Peyer's patch (tissue), 4 donors: ENCODE measurements at regions not wholly inside any gene's neighbourhood (a gene's known extent, or its start where the extent isn't known, plus 50 kb on each side); places are given as distances from the start of the nearest gene placed in this dataset.

Source experiments
- DNase-seq, 3 donors: peaks; one replicate each; pipeline ENCODE4 v3.0.0-alpha.2; 2017 to 2019
- H3K27ac ChIP-seq, 4 donors: fragments of 200-600 bp; sonication (generic); one replicate each; pipeline ENCODE4 v1.5.1; 2016 to 2019
- H3K27me3 ChIP-seq, 2 donors: fragments of 200-600 bp; sonication (generic); one replicate each; pipeline ENCODE4 v1.5.1; 2019
- H3K36me3 ChIP-seq, 3 donors: fragments of 200-600 bp; sonication (generic); one replicate each; pipeline ENCODE4 v1.5.1; 2016 to 2019
- H3K4me1 ChIP-seq, 4 donors: fragments of 200-600 bp; sonication (generic); one replicate each; pipeline ENCODE4 v1.5.1; 2016 to 2019
- H3K4me3 ChIP-seq, 4 donors: fragments of 200-600 bp; sonication (generic); 1 replicate in 3 of 4; 2 replicates in 1 of 4; pipeline ENCODE4 v1.5.1; 2016 to 2019; ENCODE audit warnings: mild to moderate bottlenecking in 1 of 4
- H3K9me3 ChIP-seq, 4 donors: fragments of 200-600 bp; sonication (generic); one replicate each; pipeline ENCODE4 v1.5.1; 2016 to 2019; ENCODE audit warnings: mild to moderate bottlenecking in 1 of 4
- POLR2A ChIP-seq, 2 donors: fragments of 450-650 bp; IDR thresholded peaks; one replicate each; pipeline ENCODE4 v1.5.1; 2017; ENCODE audit warnings: antibody characterized with exemption in 2 of 2, mild to moderate bottlenecking in 2 of 2, moderate library complexity in 2 of 2
- TF ChIP-seq, protein P1 (sequence below), 6 experiments: fragments of 450-650 bp in 4 of 6; fragments of 200-600 bp in 2 of 6; sonication (generic) in 1 of 6; IDR thresholded peaks; one replicate each; pipeline ENCODE4 v1.5.1; 2017 to 2019; ENCODE audit warnings: antibody characterized with exemption in 6 of 6, mild to moderate bottlenecking in 3 of 6, moderate library complexity in 1 of 6

DNA sequence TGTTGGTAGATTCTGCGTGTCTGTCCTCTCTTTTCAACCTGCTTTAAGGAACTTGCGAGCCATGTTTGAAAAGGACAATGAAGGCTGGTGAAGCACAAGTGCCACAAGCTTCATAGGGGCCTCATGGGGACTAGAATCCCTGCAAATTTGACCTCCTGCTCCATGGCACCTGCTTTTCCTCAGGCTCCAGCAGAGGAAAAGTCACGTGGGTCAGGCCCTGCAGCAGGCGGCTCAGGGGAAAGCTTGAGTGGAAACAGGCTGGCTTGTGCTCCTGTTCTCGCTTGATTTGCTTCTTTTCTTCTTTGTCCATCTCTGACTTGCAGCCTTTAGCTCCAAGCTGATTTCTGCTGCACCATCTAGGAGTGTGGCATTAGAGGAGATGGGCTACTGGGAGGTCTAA is 187.6 kb upstream of the MAST4 start:
- no peaks in the 10 kb centered on the region for H3K27me3 ChIP-seq
- no peaks in the 10 kb centered on the region for H3K36me3 ChIP-seq
- TF ChIP-seq, protein P1, sequence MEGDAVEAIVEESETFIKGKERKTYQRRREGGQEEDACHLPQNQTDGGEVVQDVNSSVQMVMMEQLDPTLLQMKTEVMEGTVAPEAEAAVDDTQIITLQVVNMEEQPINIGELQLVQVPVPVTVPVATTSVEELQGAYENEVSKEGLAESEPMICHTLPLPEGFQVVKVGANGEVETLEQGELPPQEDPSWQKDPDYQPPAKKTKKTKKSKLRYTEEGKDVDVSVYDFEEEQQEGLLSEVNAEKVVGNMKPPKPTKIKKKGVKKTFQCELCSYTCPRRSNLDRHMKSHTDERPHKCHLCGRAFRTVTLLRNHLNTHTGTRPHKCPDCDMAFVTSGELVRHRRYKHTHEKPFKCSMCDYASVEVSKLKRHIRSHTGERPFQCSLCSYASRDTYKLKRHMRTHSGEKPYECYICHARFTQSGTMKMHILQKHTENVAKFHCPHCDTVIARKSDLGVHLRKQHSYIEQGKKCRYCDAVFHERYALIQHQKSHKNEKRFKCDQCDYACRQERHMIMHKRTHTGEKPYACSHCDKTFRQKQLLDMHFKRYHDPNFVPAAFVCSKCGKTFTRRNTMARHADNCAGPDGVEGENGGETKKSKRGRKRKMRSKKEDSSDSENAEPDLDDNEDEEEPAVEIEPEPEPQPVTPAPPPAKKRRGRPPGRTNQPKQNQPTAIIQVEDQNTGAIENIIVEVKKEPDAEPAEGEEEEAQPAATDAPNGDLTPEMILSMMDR (IDR thresholded peaks at IDR 0.05) = no peak
- no peak for TF ChIP-seq POLR2A (IDR thresholded peaks at IDR 0.05)
- no peak for DNase-seq
- H3K27ac ChIP-seq = no peak overlapping the region
- no peaks in the 10 kb centered on the region for H3K4me1 ChIP-seq
- H3K9me3 ChIP-seq = no peaks in the 10 kb centered on the region
- H3K4me3 ChIP-seq = no peak overlapping the region

DNA sequence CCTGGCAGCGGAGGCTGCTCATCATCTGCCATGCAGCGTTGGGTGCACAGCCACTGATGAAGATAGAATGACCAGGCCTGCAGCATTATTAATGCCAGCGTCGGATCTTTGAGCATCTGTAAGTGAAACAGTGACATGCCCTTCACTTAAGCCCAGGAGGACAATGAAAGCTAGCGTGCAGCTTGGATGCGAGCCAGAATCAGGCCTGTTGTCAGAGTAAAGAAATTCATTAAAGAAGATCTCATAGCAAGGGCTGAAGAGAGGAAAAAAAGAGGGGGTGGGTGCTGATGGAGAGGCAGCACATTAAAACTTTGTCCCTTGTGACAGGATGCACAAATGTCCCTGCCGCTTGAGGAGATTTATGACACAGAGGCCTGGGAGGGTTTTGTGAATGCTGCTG is 186.1 kb upstream of the MAST4 start:
- no peak for DNase-seq
- TF ChIP-seq, protein P1 (IDR thresholded peaks at IDR 0.05) = no peak
- TF ChIP-seq POLR2A (IDR thresholded peaks at IDR 0.05) = no peak
- Histone ChIP-seq H3K27me3 (no peaks in the 10 kb centered on the region), H3K27ac (no peak overlapping the region), H3K9me3 (no peaks in the 10 kb centered on the region), H3K4me1 (no peaks in the 10 kb centered on the region), H3K36me3 (no peaks in the 10 kb centered on the region), H3K4me3 (no peak overlapping the region)

DNA sequence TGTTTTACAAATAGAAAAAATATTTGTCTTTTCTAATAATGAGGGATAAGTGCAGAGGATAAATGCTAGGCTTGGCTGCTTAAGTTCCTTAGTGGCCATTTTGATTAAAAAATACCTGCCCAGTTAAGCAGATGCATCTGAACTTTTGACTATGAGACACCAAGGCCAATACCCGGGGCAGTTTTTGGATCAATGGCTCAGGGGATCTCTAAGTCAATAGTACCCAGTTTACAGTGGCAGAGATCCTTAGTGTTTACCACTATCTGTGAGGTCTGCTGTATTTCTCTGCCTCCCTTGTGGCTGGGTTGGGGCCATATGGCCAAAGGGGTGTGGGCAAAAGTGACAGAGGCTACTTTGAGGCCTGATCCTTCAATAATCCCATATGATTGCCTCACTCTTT is 184.5 kb upstream of the MAST4 start:
- TF ChIP-seq, protein P1 (IDR thresholded peaks at IDR 0.05) = no peak
- TF ChIP-seq POLR2A (IDR thresholded peaks at IDR 0.05) = no peak
- H3K9me3 ChIP-seq = no peaks in the 10 kb centered on the region
- H3K36me3 ChIP-seq = no peaks in the 10 kb centered on the region
- H3K4me3 ChIP-seq = no peak overlapping the region
- H3K27ac ChIP-seq = no peak overlapping the region
- no peaks in the 10 kb centered on the region for H3K27me3 ChIP-seq
- no peaks in the 10 kb centered on the region for H3K4me1 ChIP-seq
- DNase-seq = no peak

DNA sequence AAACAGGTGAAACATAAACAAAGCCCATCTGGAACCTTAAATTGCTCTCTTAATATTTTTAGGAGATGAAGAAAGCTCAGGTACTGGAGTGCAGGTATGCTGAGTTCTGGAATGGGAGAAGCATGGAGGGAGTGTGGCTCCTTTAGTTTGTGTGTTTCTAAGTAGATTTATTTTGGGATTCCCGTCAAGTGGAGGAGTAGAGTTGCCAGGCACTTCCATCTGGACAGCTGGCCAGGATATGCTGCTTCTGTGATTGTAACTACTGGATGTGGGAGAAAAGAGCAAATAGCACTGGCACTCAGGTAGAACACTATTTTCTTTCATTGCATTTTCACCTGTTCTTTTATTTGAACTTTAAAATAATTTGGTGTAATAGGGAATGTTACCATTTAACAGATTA is 182.3 kb upstream of the MAST4 start:
- no peak overlapping the region for H3K27ac ChIP-seq
- H3K27me3 ChIP-seq = no peaks in the 10 kb centered on the region
- H3K9me3 ChIP-seq = no peaks in the 10 kb centered on the region
- TF ChIP-seq POLR2A (IDR thresholded peaks at IDR 0.05) = no peak
- TF ChIP-seq, protein P1 (IDR thresholded peaks at IDR 0.05) = no peak
- H3K36me3 ChIP-seq = no peaks in the 10 kb centered on the region
- no peak for DNase-seq
- no peak overlapping the region for H3K4me3 ChIP-seq
- H3K4me1 ChIP-seq = no peaks in the 10 kb centered on the region

DNA sequence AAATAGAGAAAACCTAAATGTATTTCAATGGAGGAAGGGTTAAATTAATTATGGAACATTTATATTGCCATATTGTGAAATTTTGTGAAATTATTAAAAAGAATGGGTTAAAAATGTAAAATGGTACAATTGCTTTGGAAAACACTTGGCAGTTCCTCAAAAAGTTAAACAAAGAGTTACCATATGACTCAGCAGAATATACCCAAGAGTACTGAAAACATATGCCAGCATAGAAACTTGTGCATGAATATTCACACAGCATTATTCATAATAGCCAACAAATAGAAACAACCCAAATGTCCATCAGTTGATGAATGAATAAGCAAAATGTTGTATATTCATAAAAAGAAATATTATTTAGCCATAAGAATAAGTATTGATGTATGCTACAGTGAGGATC is 181.0 kb upstream of the MAST4 start:
- Histone ChIP-seq H3K36me3 (no peaks in the 10 kb centered on the region), H3K27ac (no peak overlapping the region), H3K9me3 (no peaks in the 10 kb centered on the region), H3K4me1 (no peaks in the 10 kb centered on the region), H3K27me3 (no peaks in the 10 kb centered on the region), H3K4me3 (no peak overlapping the region)
- no peak for TF ChIP-seq POLR2A (IDR thresholded peaks at IDR 0.05)
- TF ChIP-seq, protein P1 (IDR thresholded peaks at IDR 0.05) = no peak
- no peak for DNase-seq

DNA sequence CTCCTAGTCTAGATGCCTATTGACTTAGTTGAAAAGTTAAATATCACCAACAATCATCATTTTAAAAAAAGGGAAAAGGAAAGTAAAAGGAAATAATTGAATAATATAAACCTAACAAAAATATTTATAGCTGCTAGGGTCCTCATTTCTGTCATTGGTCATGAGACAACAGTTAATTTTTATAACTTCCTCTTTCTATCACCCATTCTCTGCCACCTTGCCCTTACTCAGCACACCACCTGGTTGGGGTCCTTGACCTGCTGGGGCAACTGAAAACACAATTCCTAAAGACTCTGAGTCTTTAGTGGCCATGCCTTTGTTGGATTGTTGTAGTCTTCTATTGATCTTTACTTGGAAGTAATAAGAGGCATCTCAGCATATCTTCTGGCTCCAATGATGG is 179.5 kb upstream of the MAST4 start:
- TF ChIP-seq, protein P1 (IDR thresholded peaks at IDR 0.05) = no peak
- TF ChIP-seq POLR2A (IDR thresholded peaks at IDR 0.05) = no peak
- Histone ChIP-seq H3K9me3 (no peaks in the 10 kb centered on the region), H3K27me3 (no peaks in the 10 kb centered on the region), H3K36me3 (no peaks in the 10 kb centered on the region), H3K4me3 (no peak overlapping the region), H3K27ac (no peak overlapping the region), H3K4me1 (no peaks in the 10 kb centered on the region)
- DNase-seq = no peak
